Lower leg skin (tissue), 4 donors: ENCODE measurements at regions not wholly inside any gene's neighbourhood (a gene's known extent, or its start where the extent isn't known, plus 50 kb on each side); places are given as distances from the start of the nearest gene placed in this dataset.

Experiments
- DNase-seq, 2 donors: peaks; one replicate each; pipeline ENCODE4 v3.0.0-alpha.2; 2019; ENCODE audit warnings: low spot score in 2 of 2
- H3K4me3 ChIP-seq: fragments of 200-600 bp; sonication (generic); 2 replicates; pipeline ENCODE4 v1.5.1; 2017; ENCODE audit warnings: mild to moderate bottlenecking, low read depth; ENCODE audit not compliant: poor library complexity, severe bottlenecking
- POLR2A ChIP-seq, 2 donors: fragments of 450-650 bp; IDR thresholded peaks; one replicate each; pipeline ENCODE4 v1.6.1; 2016 to 2017; ENCODE audit warnings: antibody characterized with exemption in 2 of 2, mild to moderate bottlenecking in 1 of 2, moderate library complexity in 1 of 2
- WGBS, 2 donors: methylation state at CpG; one replicate each; pipeline ENCODE4 v1.1.5; 2018; 5-methylcytosine and 5-hydroxymethylcytosine counted together
- intact Hi-C: fragments of 100-400 bp; cut with DNase I; formaldehyde crosslinking; loops from one replicate; pipeline ENCODE4 v1.15.0; 2023; ENCODE audit warnings: low total_unique reads
- TF ChIP-seq, protein P1 (sequence below), 3 donors: fragments of 450-650 bp; IDR thresholded peaks; one replicate each; pipeline ENCODE4 v1.5.1; 2016; ENCODE audit warnings: antibody characterized with exemption in 3 of 3, mild to moderate bottlenecking in 3 of 3, moderate library complexity in 2 of 3

DNA sequence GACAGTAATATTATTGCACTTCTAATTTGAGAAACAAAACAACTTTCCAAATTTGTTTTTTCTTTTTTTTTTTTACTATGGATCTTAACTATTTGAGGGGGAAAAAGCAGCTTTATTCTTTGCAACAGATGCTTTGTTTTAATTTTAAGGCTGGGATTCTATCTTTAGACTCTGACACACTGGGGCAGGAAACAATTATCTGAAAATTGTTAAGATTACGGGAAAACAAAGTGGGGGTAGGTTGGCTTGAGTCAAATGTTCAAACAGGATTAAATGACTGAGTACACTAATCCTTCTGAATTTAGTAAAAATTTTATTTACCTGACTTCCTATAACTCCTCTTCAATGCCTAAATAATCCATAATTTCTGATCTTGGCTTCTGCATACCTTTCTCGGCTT, 543.2 kb downstream of the SLITRK6 start:
- 69 to 72% methylated on average over 2 of the region's 2 CpGs for WGBS, 2 donors

DNA sequence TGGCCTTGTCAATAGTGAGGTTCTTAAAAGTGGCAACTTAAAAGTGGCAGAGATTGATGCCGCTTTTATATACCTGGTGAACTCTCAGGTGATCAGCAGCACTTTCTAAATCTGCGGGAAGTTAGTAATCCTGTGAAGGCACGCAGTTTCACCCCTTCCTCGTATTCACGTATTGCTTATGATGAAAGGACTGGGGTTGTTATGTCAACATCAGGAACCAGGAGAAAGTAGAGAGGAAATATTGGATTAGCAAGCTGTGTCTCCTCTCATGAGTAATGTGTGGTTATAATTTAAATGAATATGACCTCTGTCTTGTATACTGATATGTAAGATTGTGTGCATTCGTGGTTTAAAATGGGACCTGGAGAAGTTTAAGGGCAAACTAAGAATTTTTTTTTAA, 544.6 kb downstream of the SLITRK6 start:
- intact Hi-C loops, result no loop called here
- no peak overlapping the region for H3K4me3 ChIP-seq
- 85 to 86% methylated on average over 6 of the region's 6 CpGs for WGBS, 2 donors
- no peak for TF ChIP-seq POLR2A (IDR thresholded peaks at IDR 0.05)
- TF ChIP-seq, protein P1, sequence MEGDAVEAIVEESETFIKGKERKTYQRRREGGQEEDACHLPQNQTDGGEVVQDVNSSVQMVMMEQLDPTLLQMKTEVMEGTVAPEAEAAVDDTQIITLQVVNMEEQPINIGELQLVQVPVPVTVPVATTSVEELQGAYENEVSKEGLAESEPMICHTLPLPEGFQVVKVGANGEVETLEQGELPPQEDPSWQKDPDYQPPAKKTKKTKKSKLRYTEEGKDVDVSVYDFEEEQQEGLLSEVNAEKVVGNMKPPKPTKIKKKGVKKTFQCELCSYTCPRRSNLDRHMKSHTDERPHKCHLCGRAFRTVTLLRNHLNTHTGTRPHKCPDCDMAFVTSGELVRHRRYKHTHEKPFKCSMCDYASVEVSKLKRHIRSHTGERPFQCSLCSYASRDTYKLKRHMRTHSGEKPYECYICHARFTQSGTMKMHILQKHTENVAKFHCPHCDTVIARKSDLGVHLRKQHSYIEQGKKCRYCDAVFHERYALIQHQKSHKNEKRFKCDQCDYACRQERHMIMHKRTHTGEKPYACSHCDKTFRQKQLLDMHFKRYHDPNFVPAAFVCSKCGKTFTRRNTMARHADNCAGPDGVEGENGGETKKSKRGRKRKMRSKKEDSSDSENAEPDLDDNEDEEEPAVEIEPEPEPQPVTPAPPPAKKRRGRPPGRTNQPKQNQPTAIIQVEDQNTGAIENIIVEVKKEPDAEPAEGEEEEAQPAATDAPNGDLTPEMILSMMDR (IDR thresholded peaks at IDR 0.05), result no peak
- no peak for DNase-seq

More for the DNA sequence above, 543.2 kb downstream of the SLITRK6 start:
- intact Hi-C loops, result no loop called here
- no peak for TF ChIP-seq POLR2A (IDR thresholded peaks at IDR 0.05)
- TF ChIP-seq, protein P1 (IDR thresholded peaks at IDR 0.05), result no peak
- DNase-seq, result no peak
- no peak overlapping the region for H3K4me3 ChIP-seq

DNA sequence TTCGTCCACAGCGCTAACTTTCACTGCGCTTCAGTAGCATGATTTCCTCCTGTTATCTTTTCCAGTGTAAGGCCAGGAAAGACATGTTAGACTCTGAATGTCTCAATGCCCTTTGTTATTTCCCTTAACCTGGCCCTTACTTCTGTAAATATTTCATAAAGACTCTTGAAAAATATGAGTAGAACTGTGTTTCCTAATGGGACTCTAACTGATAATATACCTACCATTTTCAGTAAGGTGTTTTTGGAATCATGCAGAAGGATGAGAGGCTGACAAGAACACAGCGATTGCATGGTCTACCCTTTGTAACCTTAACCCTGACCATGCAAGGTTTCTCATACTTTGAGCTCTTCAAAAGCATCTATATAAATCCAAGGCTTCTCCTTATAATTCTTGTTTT, 550.1 kb downstream of the SLITRK6 start:
- WGBS, 2 donors, result 92 to 96% methylated on average over 4 of the region's 4 CpGs
- DNase-seq, result no peak
- no peak overlapping the region for H3K4me3 ChIP-seq
- TF ChIP-seq, protein P1 (IDR thresholded peaks at IDR 0.05), result no peak
- no peak for TF ChIP-seq POLR2A (IDR thresholded peaks at IDR 0.05)
- intact Hi-C loops, result no loop called here

DNA sequence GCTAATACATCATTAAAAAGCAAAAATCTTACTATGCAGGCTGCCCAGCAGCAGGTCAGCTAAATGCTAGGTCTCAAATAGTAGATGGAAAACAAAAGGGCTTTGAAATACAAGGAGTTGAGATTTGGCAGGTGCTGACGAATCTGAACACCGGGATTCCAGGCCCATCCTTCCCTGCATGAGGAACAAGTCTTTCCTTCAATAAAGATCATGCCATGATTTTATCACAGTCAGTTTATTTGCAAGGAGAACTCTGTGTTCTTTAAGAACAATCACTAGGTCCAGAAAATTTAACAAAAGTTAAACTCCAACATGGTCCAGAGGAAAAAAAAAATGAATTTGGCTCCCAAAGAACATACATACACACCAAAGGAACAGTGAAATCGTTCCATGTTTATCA, 551.4 kb downstream of the SLITRK6 start:
- no peak for DNase-seq
- H3K4me3 ChIP-seq, result no peak overlapping the region
- 79 to 85% methylated on average over 3 of the region's 3 CpGs for WGBS, 2 donors
- intact Hi-C loops, result no loop called here
- TF ChIP-seq, protein P1 (IDR thresholded peaks at IDR 0.05), result no peak
- TF ChIP-seq POLR2A (IDR thresholded peaks at IDR 0.05), result no peak

DNA sequence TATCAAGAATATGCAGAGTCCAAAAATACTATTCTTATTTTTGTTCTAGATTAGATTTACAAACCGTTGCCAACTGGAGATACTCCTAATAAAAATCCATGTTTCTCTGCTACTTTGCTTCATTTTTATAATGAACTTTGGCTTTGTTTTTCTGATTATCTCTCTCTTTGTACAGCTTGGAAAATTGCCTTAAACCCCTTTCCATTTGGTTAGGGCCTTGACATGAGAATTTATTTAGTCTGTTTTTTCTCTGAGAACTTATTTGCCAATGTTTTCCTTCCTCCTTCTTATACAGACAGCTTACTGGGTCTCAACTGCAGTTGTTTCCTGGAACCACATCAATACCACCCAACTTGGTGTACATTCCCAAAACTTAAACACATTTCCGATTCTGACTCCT, 555.4 kb downstream of the SLITRK6 start:
- intact Hi-C loops, result no loop called here
- TF ChIP-seq, protein P1 (IDR thresholded peaks at IDR 0.05), result no peak
- TF ChIP-seq POLR2A (IDR thresholded peaks at IDR 0.05), result no peak
- H3K4me3 ChIP-seq, result no peak overlapping the region
- WGBS, 2 donors, result 65 to 68% methylated on average over 2 of the region's 2 CpGs
- DNase-seq, result no peak

DNA sequence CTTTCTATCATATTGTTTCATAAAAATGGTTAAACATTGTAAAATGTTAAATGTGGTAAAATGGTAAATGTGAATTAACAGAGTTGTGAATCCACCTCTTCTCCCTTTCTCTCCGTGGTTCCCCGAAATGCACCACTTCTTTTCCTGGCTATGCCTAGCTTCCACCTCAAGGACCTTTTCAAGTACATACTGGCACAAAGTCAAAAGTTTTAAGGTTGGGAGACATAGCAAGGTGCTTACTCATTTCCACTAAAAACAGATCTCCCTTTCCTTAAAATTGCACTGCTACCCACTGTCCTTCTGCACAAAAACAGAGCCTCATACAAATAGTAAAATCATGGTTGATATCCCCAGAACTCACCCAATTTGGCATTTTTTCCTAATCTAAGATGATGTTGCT, 558.2 kb downstream of the SLITRK6 start:
- no peak overlapping the region for H3K4me3 ChIP-seq
- WGBS, 2 donors, result 35 to 36% methylated on average over 2 of the region's 2 CpGs
- no peak for DNase-seq
- no peak for TF ChIP-seq POLR2A (IDR thresholded peaks at IDR 0.05)
- TF ChIP-seq, protein P1 (IDR thresholded peaks at IDR 0.05), result no peak
- intact Hi-C loops, result no loop called here
